Stimulated activated CD4-positive, alpha-beta T cell treated with anti-CD3 and anti-CD28 coated beads, Interleukin-15, amount 100 ng/mL, for 24 hours (primary cell): ENCODE measurements at regions not wholly inside any gene's neighbourhood (a gene's known extent, or its start where the extent isn't known, plus 50 kb on each side); places are given as distances from the start of the nearest gene placed in this dataset.

ENCODE experiments used
- DNase-seq: peaks from one replicate; pipeline ENCODE4 v3.0.0-alpha.2; 2020

DNA sequence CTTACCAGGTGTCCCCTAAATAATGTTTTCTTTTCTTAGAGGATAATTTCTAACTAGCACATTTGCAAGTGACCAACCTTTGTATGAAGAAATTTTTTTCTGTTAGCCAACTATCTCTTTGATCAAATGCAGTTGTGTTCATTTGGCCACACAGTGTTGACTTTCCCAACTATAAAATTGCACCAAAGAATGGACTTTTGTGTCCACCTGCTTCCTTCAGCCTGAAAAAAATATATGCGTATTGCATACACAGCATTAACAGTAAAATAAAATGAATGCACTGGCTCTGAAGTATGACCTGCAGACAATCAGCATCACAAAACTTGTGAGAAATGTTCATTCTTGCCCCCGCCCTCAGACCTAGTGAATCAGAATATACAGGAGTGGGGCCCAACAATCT lies 342.0 kb downstream of the SEC23A start:
- no peak for DNase-seq

DNA sequence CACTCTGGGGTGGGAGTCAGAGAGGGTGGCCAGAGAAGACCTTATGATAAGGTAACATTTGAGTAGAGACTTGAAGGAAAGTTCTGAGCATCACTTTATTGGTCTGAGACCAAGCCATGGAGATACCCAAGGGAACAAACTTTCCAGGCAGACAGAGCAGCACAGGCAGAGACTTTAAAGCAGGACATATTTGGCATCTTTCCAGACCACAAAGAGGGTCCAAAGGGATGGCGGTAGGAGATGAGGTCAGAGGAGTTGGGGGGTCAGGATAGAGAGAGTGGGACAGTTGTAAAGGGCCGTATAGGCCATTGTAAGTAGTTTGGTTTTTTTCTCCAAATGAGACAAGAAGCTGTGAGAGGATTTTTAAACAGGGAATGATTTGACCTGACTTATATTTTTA lies 344.4 kb downstream of the SEC23A start:
- no peak for DNase-seq

DNA sequence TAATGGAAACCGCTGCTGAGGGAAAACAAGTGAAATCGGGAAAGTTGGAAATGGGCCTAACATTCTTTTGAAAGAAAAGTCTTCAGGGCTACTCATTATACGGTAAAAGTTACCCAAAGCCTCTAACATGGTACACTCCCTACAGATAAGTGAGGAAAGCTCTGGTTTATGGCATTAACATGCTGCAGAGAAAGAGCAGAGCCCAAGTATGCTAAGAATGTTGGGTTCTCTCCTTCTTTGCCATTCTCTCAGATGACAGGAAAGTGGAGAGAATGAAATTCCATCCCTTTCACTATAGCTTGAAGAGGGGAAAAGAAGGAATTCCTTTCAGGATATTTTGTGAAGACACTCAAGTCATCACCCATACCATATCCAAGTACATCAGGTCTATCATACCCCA lies 348.0 kb downstream of the SEC23A start:
- DNase-seq: no peak

GRCh38 chr14:38752750-38753149 lies 350.3 kb downstream of the SEC23A start:
- DNase-seq: no peak

DNA sequence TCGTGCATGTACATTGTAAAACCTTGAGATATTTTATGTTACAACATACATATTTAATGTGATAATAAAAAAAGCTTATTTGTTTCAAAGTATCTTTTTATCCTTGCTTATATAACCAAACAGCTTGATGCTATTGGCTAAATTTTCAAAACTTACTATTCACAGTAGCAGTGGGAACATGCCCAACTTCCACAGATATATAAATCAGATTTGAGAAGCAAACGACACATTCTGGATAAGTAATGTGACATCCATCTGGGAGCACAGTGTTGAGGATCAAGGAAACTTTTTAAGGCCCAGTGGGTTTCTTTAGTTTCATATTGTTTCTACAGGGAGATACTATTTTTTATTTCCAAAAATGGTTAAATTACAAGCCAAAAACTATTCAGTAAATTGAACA lies 350.7 kb downstream of the SEC23A start:
- no peak for DNase-seq

GRCh38 chr14:38751459-38751858 lies 351.6 kb downstream of the SEC23A start:
- no peak for DNase-seq

- no peak for DNase-seq
These were observed 353.1 kb downstream of the SEC23A start for GRCh38 chr14:38749936-38750335.

GRCh38 chr14:38745861-38746260 lies 357.2 kb downstream of the SEC23A start:
- DNase-seq: no peak

DNA sequence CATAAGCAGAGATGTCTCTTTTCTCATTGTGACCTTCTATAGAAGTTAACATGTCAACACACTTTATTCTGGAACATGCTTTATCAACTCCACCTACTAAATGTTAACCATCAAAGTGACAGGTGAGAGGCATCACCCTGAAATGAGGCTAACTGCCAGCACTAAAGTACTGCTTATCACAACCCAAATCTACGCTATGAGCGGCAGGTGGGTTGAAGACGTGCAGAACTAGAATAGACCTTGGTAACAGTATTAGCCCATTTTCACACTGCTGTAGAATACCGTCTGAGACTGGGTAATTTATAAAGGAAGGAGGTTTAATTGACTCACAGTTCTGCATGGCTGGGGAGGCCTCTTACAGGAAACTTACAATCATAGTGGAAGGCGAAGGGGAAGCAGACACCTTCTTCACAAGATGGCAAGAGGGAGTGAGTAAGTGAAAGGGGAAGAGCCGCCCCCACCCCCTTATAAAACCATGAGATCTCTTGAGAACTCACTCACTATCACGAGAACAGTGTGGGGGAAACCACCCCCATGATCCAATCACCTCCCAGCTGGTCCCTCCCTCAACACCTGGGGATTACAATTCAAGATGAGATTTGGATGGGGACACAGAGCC lies 359.0 kb downstream of the SEC23A start:
- DNase-seq: no peak

DNA sequence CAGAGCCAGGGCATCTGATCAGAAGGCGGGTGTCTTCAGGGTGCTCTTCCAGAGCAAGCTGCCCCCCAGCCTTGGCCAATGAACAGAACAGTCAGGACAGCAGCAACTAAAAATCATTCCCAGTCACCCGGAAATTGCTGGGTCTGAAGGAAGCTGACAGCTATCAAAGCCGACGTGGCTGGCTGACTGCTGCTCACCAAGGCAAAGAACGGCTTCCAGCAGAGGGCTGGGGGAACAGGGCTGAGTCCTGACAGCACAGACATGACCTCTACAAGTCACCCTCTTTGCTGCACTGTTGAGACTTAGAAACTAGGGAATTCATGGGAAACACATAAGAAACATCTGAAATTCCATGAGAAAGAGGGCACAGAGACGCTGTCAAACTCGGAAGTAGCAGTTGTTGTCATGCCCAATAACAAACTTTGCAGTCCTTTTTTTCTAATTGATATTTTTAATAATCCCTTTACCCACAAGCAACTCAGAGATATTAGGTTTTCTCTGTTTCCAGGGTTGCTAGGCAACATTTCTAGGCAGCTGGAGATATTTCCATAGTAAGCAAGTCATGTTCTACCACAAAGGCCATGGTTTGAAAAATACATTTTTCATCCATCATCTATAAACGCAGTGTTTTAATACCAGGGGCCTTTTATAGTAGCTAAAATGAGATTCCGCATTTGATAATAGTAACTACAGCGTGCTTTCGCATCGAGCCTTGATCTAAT lies 365.2 kb downstream of the SEC23A start:
- no peak for DNase-seq

DNA sequence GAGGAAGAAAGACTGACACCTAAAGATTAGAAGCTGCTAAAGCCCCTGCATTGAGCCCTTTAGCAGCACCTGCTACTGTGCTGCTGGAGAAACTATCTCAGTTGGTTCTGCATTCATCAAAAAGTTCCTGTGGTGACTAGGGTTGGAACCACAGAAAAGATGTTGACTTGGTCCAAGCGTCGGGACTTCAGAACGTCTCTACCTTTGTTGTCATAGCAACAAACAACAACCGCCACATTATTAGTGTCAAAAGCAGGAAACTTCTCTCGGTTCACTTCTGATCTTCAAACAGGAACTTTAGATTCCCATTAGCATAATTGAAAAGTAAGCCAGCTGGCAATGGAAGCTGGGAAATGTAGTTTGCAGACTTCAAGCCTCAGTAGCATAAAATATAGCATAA lies 368.0 kb downstream of the SEC23A start:
- DNase-seq: no peak

DNA sequence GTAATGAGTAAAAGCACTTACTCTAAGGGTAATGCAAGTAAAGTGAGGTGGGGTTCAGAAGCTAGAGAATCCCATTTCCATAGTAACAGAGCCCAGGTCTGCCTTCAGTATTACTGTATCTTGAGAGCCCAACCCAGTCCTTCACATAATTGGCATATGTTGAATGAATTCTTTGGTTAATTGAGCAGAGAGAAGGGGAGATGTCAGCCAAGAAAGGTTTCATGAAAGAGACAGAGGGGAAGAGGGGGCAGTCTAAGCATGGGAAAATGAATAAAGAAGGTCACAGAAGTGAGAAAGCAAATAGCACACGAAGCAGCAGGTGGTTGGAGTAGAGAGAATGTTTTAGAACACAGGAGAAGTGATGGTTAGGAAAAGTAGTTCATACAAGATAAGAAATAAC lies 371.1 kb downstream of the SEC23A start:
- DNase-seq: no peak

DNA sequence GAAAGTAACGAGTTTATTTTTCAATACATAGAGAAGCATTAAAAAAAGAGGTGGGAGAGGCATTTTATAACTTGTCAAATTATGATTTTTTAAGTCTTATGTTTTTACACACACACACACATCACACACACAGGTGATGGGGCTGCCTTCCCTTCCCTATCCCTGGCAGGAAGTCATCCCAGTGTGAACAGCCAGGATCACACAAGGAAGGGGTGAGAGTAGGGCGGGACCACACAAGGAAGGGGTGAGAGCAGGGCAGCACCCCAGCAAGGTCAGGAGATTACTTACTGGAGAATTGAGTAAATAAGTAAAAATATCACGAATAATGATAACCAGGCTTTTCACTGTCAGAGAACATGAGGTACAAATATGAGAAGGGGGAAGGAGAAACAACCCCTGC lies 372.6 kb downstream of the SEC23A start:
- no peak for DNase-seq

- no peak for DNase-seq
These were observed 375.3 kb downstream of the SEC23A start for GRCh38 chr14:38727731-38728130.

DNA sequence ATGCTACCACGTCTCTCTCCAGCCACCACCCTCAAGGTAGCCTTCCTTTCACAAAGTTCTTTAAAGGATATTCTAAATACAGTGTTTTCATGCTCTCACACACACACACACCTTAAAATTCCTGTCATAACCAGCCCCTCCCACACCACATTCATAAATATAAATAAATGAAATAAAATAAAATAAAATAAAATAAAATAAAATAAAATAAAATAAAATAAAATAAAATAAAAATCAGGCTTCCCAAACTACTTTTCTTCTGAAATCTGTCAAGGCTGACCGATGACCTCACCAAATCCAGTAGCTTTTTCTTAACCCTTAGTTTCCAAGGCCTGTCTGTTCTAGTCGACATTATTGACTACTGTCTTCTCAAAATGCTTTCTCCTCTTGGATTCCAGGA lies 378.4 kb downstream of the SEC23A start:
- DNase-seq: no peak

- no peak for DNase-seq
These were observed 379.1 kb downstream of the SEC23A start for GRCh38 chr14:38723959-38724358.

GRCh38 chr14:38723277-38723676 lies 379.8 kb downstream of the SEC23A start:
- no peak for DNase-seq

DNA sequence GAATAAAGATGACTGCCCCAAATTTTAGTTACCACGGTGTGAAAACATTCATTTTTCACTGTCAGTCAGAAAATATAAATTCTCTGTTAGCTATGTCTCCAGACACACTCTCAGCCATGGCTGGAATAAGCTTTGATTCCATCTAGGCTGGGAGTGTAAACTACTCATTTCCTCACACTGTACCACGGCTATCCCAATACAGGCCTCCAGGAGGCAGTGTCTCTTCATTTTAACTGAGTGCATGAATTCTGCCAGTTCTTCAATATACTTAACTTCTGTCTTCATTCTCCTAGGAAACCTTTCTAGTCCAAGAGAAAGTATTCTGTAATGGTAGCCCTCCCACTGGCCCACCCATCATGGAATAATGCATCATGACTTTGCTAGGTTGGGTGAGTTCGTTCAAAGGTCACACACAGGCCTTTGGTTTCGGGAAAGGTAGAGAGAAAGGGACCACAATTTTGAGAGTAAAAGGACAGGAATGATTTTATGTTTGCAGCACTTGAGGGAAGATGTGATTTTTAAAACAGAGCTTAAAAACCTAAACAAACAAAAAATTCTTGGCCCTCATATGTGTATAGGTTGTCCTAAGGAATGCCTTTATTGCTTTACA lies 381.1 kb downstream of the SEC23A start:
- DNase-seq: peak; percentile 55

DNA sequence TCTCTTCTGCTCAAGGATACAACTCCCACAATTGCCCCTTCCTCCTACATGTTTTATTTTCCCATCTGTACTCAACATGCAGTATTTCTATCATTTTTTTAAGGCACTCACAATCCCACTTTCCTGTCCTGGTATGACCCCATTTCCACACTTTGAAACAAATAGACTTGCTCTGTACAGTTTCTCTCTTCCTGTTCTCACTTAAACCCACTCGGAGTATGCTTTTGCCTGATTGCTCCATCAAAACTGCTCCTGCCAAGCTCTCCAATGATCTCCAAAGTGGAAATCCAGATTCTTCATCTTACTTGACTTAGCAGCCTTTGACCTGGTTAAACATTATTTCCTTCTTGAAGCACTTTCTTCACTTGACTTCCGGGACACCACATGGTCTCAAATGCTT lies 384.5 kb downstream of the SEC23A start:
- DNase-seq: no peak

- DNase-seq: no peak
These were observed 386.1 kb downstream of the SEC23A start for GRCh38 chr14:38716926-38717325.

GRCh38 chr14:38710881-38711280 lies 392.2 kb downstream of the SEC23A start:
- no peak for DNase-seq

DNA sequence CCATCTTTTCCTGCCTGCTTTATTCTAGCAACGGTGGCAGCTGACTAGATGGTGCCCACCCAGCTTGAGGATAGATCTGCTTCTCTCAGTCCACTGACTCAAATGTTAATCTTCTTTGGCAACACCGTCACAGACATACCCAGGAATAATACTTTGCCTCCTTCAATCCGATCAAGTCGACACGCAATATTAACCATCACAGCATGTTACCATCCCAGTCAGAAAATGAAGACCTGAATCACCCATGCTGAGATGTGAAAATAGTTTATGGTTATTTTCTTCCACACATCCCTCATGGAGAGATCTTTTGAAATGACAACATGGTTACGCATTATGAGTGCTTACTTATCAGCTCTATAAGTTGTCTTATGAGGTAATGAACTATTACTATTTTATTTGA lies 392.8 kb downstream of the SEC23A start:
- no peak for DNase-seq

GRCh38 chr14:38705220-38705619 lies 397.8 kb downstream of the SEC23A start:
- DNase-seq: no peak

DNA sequence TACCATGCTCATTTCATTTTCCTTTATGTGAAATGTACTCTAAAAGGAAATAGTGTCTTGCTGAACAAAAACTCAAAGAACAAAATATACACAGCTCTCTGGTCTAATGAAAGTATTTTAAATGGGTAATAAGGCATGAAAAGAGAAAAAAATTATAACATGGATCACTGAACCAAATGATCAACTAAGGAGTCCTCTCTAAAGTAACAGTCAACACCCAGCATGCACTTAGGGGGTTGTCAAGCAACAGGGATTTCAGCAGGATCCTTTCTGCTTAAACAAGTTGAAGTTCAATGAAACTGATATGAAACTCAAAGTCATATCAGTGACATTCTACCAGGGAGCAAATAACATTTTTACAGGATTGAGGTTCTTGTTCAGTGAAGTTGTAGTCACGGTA lies 398.8 kb downstream of the SEC23A start:
- DNase-seq: no peak

GRCh38 chr14:38696925-38697324 lies 406.1 kb downstream of the SEC23A start:
- DNase-seq: no peak
